ENCODE measurements at regions not wholly inside any gene's neighbourhood (a gene's known extent, or its start where the extent isn't known, plus 50 kb on each side); places are given as distances from the start of the nearest gene placed in this dataset.

DNA sequence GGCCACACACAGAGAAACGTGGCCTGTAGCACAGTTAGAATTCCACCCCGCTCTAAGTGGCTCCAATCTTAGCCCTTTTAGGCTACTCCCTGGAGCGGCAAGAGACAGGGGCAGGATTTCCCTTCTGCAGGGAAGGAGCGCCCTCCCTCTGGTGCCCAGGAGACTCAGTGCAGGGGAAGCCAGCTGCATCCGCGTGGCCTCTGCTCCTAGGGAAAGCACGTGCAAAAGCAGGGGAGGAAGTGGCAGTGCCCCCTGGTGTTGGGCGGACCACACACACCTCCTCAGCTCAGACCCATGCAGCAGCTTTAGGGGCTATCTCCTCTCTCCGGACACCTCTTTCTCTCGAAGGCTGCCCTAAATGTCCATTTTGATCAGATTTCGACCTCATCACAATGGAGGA, 50.0 kb downstream of the SPRING1 start:
- no peak overlapping the region for H3K27ac ChIP-seq (ENCODE audit: control insufficient read depth, insufficient read depth, low read length)

DNA sequence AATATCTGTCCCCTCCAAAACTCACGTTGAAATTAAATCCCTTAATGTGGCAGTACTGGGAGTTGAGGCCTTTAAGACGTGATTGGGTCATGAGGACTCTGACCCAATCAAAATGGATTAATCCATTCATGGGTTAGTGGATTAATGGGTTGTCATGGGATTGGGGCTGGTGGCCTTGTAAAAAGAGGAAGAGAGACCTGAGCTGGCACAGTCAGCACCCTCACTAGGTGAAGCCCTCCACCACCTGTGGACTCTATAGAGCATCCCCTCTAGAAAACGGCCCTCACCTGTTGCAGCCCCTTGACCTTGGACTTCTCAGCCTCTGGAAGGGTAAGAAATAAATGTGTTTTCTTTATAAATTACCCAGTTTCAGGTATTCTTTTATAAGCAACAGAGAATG, 53.0 kb downstream of the SPRING1 start:
- no peaks in the 10 kb centered on the region for H3K79me2 ChIP-seq (ENCODE audit: control insufficient read depth, insufficient read depth, low read length)
- DNase-seq (ENCODE audit: low read depth, low spot score) (no peak), FAIRE-seq (no peak)

More for the DNA sequence above, 50.0 kb downstream of the SPRING1 start:
- no peaks in the 10 kb centered on the region for H3K79me2 ChIP-seq (ENCODE audit: control insufficient read depth, insufficient read depth, low read length)
- H3K9me3 ChIP-seq (ENCODE audit: control insufficient read depth, low read depth, low read length): no peaks in the 10 kb centered on the region
- DNase-seq (ENCODE audit: low read depth, low spot score) (no peak), FAIRE-seq (no peak)
- H3K9me1 ChIP-seq (ENCODE audit: control insufficient read depth, extremely low read depth, insufficient read depth, low read length): no peaks in the 10 kb centered on the region
- H4K20me1 ChIP-seq (ENCODE audit: control insufficient read depth, extremely low read depth, insufficient read depth, low read length): no peaks in the 10 kb centered on the region
- H3K4me2 ChIP-seq (ENCODE audit: control insufficient read depth, extremely low read depth, insufficient read depth, low read depth, low read length): no peak overlapping the region
- H3K36me3 ChIP-seq (ENCODE audit: control insufficient read depth in 2 of 2, extremely low read depth in 1 of 2, insufficient read depth in 2 of 2, low read length in 2 of 2): no peaks in the 10 kb centered on the region
- no peak overlapping the region for H3K4me3 ChIP-seq (ENCODE audit: control insufficient read depth in 2 of 3, extremely low read depth in 1 of 3, insufficient read depth in 2 of 3, low read depth in 1 of 3, low read length in 3 of 3)
- no peaks in the 10 kb centered on the region for H3K4me1 ChIP-seq (ENCODE audit: control insufficient read depth, extremely low read depth, insufficient read depth, low read length)
- TF ChIP-seq CTCF (optimal IDR thresholded peaks at IDR 0.05 in 1 of 3, IDR thresholded peaks at IDR 0.05 in 1 of 3, conservative IDR thresholded peaks at IDR 0.05 in 1 of 3; ENCODE audit: extremely low read depth in 1 of 3, insufficient read depth in 2 of 3, low read length in 3 of 3) (peak; percentile 41 to 67 (median 50)), EZH2 (IDR thresholded peaks at IDR 0.05; ENCODE audit: low read length) (no peak)
- peaks cover 5% of the 10 kb centered on the region for H3K27me3 ChIP-seq (ENCODE audit: control insufficient read depth, extremely low read depth, insufficient read depth, low read length)
- H2AFZ ChIP-seq (ENCODE audit: control insufficient read depth, low read length): no peak overlapping the region
- dilution Hi-C loops (cut with MboI; ENCODE audit: extremely low pct_ligation_motif_present, low sequenced_read_pairs): no loop called here
- no peak overlapping the region for H3K9ac ChIP-seq (ENCODE audit: control insufficient read depth, extremely low read depth, insufficient read depth, low read length)

More for the DNA sequence above, 53.0 kb downstream of the SPRING1 start:
- Histone ChIP-seq H3K4me1 (ENCODE audit: control insufficient read depth, extremely low read depth, insufficient read depth, low read length) (no peaks in the 10 kb centered on the region), H3K9ac (ENCODE audit: control insufficient read depth, extremely low read depth, insufficient read depth, low read length) (no peak overlapping the region), H3K4me3 (ENCODE audit: control insufficient read depth in 2 of 3, extremely low read depth in 1 of 3, insufficient read depth in 2 of 3, low read depth in 1 of 3, low read length in 3 of 3) (no peak overlapping the region), H3K9me1 (ENCODE audit: control insufficient read depth, extremely low read depth, insufficient read depth, low read length) (no peaks in the 10 kb centered on the region), H3K27ac (ENCODE audit: control insufficient read depth, insufficient read depth, low read length) (no peak overlapping the region), H4K20me1 (ENCODE audit: control insufficient read depth, extremely low read depth, insufficient read depth, low read length) (no peaks in the 10 kb centered on the region), H3K4me2 (ENCODE audit: control insufficient read depth, extremely low read depth, insufficient read depth, low read depth, low read length) (no peak overlapping the region), H2AFZ (ENCODE audit: control insufficient read depth, low read length) (no peak overlapping the region), H3K9me3 (ENCODE audit: control insufficient read depth, low read depth, low read length) (no peaks in the 10 kb centered on the region), H3K36me3 (ENCODE audit: control insufficient read depth in 2 of 2, extremely low read depth in 1 of 2, insufficient read depth in 2 of 2, low read length in 2 of 2) (no peaks in the 10 kb centered on the region), H3K27me3 (ENCODE audit: control insufficient read depth, extremely low read depth, insufficient read depth, low read length) (no peaks in the 10 kb centered on the region)
- TF ChIP-seq EZH2 (IDR thresholded peaks at IDR 0.05; ENCODE audit: low read length) (no peak), CTCF (optimal IDR thresholded peaks at IDR 0.05 in 1 of 3, IDR thresholded peaks at IDR 0.05 in 1 of 3, conservative IDR thresholded peaks at IDR 0.05 in 1 of 3; ENCODE audit: extremely low read depth in 1 of 3, insufficient read depth in 2 of 3, low read length in 3 of 3) (no peak)
- dilution Hi-C loops (cut with MboI; ENCODE audit: extremely low pct_ligation_motif_present, low sequenced_read_pairs): no loop called here

All from keratinocyte (primary cell).